Fibroblast of villous mesenchyme (primary cell): ENCODE measurements at regions not wholly inside any gene's neighbourhood (a gene's known extent, or its start where the extent isn't known, plus 50 kb on each side); places are given as distances from the start of the nearest gene placed in this dataset.
A peak's percentile ranks its signal among the peaks of the same experiment; 100 is the strongest.

Experiments used
- DNase-seq: peaks from one replicate; pipeline ENCODE4 v3.0.0-alpha.2; 2010; ENCODE audit warnings: low read depth
- H3K4me3 ChIP-seq: 2 replicates; pipeline ENCODE4 v1.5.1; 2011; ENCODE audit warnings: low read depth, mild to moderate bottlenecking, low read length
- CTCF ChIP-seq: IDR thresholded peaks from 2 replicates; pipeline ENCODE4 v1.5.1; 2012; ENCODE audit warnings: low read depth, mild to moderate bottlenecking, low read length; ENCODE audit not compliant: insufficient read depth

GRCh38 chr13:64459778-64460177 is 2770.4 kb downstream of the PCDH9 start:
- no peak for TF ChIP-seq CTCF
- no peak for DNase-seq
- H3K4me3 ChIP-seq, result no peak overlapping the region

- TF ChIP-seq CTCF, result no peak
- DNase-seq, result peak; percentile 4
Observed at GRCh38 chr13:64457976-64458375, 2772.2 kb downstream of the PCDH9 start.

GRCh38 chr13:64455124-64455523 is 2775.0 kb downstream of the PCDH9 start:
- H3K4me3 ChIP-seq, result no peak overlapping the region
- no peak for TF ChIP-seq CTCF
- no peak for DNase-seq

More at GRCh38 chr13:64457976-64458375, 2772.2 kb downstream of the PCDH9 start:
- no peak overlapping the region for H3K4me3 ChIP-seq

GRCh38 chr13:64453831-64454230 is 2776.3 kb downstream of the PCDH9 start:
- no peak for DNase-seq
- no peak overlapping the region for H3K4me3 ChIP-seq
- TF ChIP-seq CTCF, result no peak

- DNase-seq, result no peak
- H3K4me3 ChIP-seq, result no peak overlapping the region
- no peak for TF ChIP-seq CTCF
Observed at GRCh38 chr13:64446372-64446771, 2783.8 kb downstream of the PCDH9 start.

- TF ChIP-seq CTCF, result no peak
- no peak overlapping the region for H3K4me3 ChIP-seq
- DNase-seq, result no peak
Observed at GRCh38 chr13:64441740-64442139, 2788.4 kb downstream of the PCDH9 start.

GRCh38 chr13:64438084-64438483 is 2792.1 kb downstream of the PCDH9 start:
- no peak for DNase-seq
- no peak overlapping the region for H3K4me3 ChIP-seq
- TF ChIP-seq CTCF, result no peak
